ENCODE measurements at regions not wholly inside any gene's neighbourhood (a gene's known extent, or its start where the extent isn't known, plus 50 kb on each side); places are given as distances from the start of the nearest gene placed in this dataset.

DNA sequence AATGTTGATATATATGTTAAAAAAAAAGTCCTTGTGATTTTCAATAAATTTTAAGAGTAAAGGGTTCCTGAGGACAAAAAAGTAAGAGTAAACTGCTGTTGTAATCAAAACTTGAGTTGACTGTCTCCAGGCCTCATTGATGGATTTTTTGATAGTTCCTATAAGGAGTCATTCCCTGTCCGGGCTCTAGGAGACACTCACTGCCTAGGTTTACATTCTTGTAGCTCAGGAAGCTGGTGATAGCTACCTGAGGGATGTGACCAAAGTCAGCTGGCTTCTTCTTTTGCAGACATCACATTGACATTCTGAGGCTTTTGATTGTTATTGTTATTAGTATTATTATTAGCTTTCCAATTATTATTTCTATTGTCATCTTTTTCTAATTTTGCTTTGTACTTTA, 116.5 kb upstream of the FBXL7 start:
- no peak for DNase-seq (ENCODE audit: extremely low spot score)
- TF ChIP-seq, protein P1, sequence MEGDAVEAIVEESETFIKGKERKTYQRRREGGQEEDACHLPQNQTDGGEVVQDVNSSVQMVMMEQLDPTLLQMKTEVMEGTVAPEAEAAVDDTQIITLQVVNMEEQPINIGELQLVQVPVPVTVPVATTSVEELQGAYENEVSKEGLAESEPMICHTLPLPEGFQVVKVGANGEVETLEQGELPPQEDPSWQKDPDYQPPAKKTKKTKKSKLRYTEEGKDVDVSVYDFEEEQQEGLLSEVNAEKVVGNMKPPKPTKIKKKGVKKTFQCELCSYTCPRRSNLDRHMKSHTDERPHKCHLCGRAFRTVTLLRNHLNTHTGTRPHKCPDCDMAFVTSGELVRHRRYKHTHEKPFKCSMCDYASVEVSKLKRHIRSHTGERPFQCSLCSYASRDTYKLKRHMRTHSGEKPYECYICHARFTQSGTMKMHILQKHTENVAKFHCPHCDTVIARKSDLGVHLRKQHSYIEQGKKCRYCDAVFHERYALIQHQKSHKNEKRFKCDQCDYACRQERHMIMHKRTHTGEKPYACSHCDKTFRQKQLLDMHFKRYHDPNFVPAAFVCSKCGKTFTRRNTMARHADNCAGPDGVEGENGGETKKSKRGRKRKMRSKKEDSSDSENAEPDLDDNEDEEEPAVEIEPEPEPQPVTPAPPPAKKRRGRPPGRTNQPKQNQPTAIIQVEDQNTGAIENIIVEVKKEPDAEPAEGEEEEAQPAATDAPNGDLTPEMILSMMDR (IDR thresholded peaks at IDR 0.05; ENCODE audit: control extremely low read depth, extremely low read depth, low read depth, missing control alignments), result peak; percentile 14
- CTCF ChIA-PET, result interaction anchor here (0.6 to 1.3 kb wide), 2 partner anchors 433 to 441 kb away, joined by 3 read pairs; no protein-coding TSS in a partner anchor
- POLR2A ChIA-PET, result no interaction called here

DNA sequence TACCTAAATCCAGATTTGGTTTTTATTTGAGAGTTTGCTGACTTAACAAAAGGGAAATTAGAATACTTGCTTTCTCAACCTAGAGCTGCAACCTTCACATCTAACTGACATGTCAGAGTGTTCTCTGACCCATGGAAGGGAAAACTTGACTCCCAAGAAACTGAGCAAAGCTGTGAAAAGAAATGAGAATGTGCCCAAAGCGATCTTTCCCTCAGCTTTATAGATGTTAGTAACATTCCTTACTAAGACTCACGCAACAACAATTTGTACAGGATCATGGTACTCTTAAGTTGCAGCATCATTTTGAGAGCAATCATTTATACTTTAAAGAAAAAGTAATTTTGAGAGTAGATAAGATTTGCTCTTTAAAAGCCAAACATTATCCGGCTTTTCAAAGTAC, 117.0 kb upstream of the FBXL7 start:
- no peak for DNase-seq (ENCODE audit: extremely low spot score)
- TF ChIP-seq, protein P1 (IDR thresholded peaks at IDR 0.05; ENCODE audit: control extremely low read depth, extremely low read depth, low read depth, missing control alignments), result no peak
- POLR2A ChIA-PET, result no interaction called here
- CTCF ChIA-PET, result interaction anchor here (1.3 kb wide), 1 partner anchor 433 kb away, joined by 3 read pairs; no protein-coding TSS in a partner anchor

DNA sequence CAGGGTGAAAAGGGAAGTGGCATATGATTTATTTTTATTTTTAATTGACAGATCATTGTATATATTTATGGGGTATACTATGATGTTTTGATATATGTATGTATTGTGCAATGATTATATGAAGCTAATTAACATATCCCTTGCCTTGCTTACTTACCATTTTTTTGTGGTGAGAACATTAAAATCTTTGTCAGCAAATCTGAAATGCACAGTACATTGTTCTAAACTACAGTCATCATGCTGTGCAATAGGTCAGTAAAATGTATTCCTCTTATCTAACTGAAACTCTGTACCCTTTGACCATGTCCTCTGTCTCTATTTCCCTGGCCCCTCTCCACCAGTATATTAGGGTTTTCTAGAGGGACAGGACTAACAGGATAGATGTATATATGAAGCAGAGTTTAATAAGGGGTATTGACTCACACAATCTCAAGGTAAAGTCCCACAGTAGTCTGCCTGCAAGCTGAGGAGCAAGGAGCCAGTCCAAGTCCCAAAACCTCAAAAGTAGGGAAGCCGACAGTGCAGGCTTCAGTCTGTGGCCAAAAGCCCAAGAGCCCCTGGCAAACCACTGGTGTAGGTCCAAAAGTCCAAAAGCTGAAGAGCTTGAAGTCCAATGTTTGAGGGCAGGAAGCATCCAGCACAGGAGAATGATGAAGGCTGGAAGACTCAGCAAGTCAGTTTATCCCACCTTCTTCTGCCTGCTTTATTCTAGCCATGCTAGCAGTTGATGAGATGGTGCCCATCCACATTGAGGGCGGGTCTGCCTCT, 122.2 kb upstream of the FBXL7 start:
- DNase-seq (ENCODE audit: extremely low spot score), result no peak
- TF ChIP-seq, protein P1 (IDR thresholded peaks at IDR 0.05; ENCODE audit: control extremely low read depth, extremely low read depth, low read depth, missing control alignments), result no peak
- ChIA-PET CTCF (interaction anchor here (1.0 kb wide), 1 partner anchor 11 kb away, joined by 3 read pairs; no protein-coding TSS in a partner anchor), POLR2A (no interaction called here)

DNA sequence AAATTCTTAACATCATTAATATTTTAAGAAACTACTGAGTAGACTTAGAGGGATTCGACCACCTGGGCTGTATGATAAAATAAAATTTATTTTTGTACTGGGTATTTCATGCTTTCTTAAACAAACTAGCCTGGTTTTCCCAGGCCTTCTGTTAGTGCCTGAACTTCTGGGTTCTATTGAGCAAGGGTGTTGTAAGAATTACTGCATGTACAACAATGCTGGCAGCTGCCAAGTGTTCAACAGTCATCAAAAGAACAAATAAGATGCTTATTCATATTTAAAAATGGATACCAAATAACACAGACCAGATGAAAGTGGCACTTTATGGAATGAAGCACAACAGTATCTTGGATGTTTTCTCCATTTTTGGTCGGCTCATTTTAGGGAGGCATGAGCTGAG, 123.2 kb upstream of the FBXL7 start:
- TF ChIP-seq, protein P1 (IDR thresholded peaks at IDR 0.05; ENCODE audit: control extremely low read depth, extremely low read depth, low read depth, missing control alignments), result no peak
- CTCF ChIA-PET, result interaction anchor here (1.0 kb wide), 1 partner anchor 10 kb away, joined by 3 read pairs; no protein-coding TSS in a partner anchor
- DNase-seq (ENCODE audit: extremely low spot score), result no peak

DNA sequence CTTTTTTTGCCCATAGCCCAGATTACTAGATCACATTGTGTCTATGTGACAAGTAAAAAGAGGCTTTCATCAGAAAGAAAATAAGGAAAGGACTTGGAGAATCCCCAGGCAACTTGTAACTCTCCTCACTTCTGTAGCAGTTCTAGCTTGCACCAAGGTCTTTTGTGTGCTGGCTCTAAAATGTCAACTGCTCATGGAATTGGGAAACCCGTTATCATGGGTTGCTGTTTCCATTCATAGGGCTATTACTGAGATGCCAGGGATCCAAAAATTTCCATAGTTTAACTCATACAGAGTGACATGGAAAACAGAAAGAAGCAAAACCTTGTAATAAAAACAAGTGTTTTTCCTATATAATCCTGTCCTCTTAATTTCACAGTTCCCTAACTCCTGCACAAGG, 123.9 kb upstream of the FBXL7 start:
- TF ChIP-seq, protein P1 (IDR thresholded peaks at IDR 0.05; ENCODE audit: control extremely low read depth, extremely low read depth, low read depth, missing control alignments), result no peak
- ChIA-PET POLR2A (no interaction called here), CTCF (interaction anchor here (1.9 kb wide), 1 partner anchor 11 kb away, joined by 8 read pairs; no protein-coding TSS in a partner anchor)
- no peak for DNase-seq (ENCODE audit: extremely low spot score)

More for the DNA sequence above, 123.2 kb upstream of the FBXL7 start:
- POLR2A ChIA-PET, result no interaction called here

DNA sequence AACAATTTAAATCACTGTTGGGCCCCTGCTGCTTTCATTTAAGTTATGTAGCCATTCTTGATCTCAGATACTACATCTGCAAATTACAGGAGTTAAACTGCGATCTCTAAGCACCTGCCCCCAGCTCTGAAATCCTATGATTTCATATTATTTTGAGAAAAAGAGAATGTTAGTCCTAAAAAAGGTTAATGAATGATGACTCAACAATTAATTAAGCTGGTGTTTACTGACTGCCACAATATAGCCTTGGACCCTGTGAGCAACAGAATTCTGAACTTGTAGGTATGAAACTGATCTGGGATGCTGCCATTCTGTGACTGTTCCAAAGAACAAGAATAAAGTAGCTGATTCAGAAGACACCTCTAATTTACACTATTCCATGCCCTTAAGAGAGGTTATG, 124.4 kb upstream of the FBXL7 start:
- CTCF ChIA-PET, result interaction anchor here (0.8 to 1.9 kb wide), 2 partner anchors 9 to 11 kb away, joined by 3 to 8 read pairs; no protein-coding TSS in a partner anchor
- DNase-seq (ENCODE audit: extremely low spot score), result no peak
- POLR2A ChIA-PET, result no interaction called here
- TF ChIP-seq, protein P1 (IDR thresholded peaks at IDR 0.05; ENCODE audit: control extremely low read depth, extremely low read depth, low read depth, missing control alignments), result no peak

All from GM10248 (cell line).